Hepatocyte (in vitro differentiated cells): ENCODE measurements at regions not wholly inside any gene's neighbourhood (a gene's known extent, or its start where the extent isn't known, plus 50 kb on each side); places are given as distances from the start of the nearest gene placed in this dataset.

ENCODE experiments used
- DNase-seq: peaks from one replicate; pipeline ENCODE4 v3.0.0-alpha.2; 2016; ENCODE audit warnings: low spot score
- H2AFZ ChIP-seq: fragments of 200-600 bp; sonication (generic); 2 replicates; pipeline ENCODE4 v1.6.0; 2016; ENCODE audit warnings: antibody characterized with exemption, mild to moderate bottlenecking
- H3K27ac ChIP-seq: fragments of 200-600 bp; sonication (generic); 2 replicates; pipeline ENCODE4 v1.5.1; 2016; ENCODE audit warnings: mild to moderate bottlenecking
- H3K27me3 ChIP-seq: fragments of 200-600 bp; sonication (generic); 2 replicates; pipeline ENCODE4 v1.6.1; 2016
- H3K36me3 ChIP-seq: fragments of 200-600 bp; sonication (generic); replicated peaks from 2 replicates; pipeline ENCODE4 v1.5.1; 2016; ENCODE audit warnings: low read depth; ENCODE audit not compliant: insufficient read depth
- H3K4me1 ChIP-seq: fragments of 200-600 bp; sonication (generic); 2 replicates; pipeline ENCODE4 v1.5.1; 2016; ENCODE audit warnings: mild to moderate bottlenecking, moderate library complexity; ENCODE audit not compliant: insufficient read depth
- H3K4me2 ChIP-seq: fragments of 200-600 bp; sonication (generic); 2 replicates; pipeline ENCODE4 v1.6.0; 2016
- H3K4me3 ChIP-seq: fragments of 200-600 bp; sonication (generic); 2 replicates; pipeline ENCODE4 v1.5.1; 2016; ENCODE audit warnings: mild to moderate bottlenecking
- H3K79me2 ChIP-seq: fragments of 200-600 bp; sonication (generic); 2 replicates; pipeline ENCODE4 v1.6.0; 2017; ENCODE audit warnings: mild to moderate bottlenecking
- H3K9me2 ChIP-seq: fragments of 200-600 bp; sonication (generic); replicated peaks from 2 replicates; pipeline ENCODE4 v1.6.0; 2017; ENCODE audit warnings: mild to moderate bottlenecking; ENCODE audit not compliant: insufficient read depth
- H3K9me3 ChIP-seq: fragments of 200-600 bp; sonication (generic); 2 replicates; pipeline ENCODE4 v1.5.1; 2016; ENCODE audit warnings: low read depth, mild to moderate bottlenecking
- H4K20me1 ChIP-seq: fragments of 200-600 bp; sonication (generic); 2 replicates; pipeline ENCODE4 v1.6.0; 2016; ENCODE audit warnings: mild to moderate bottlenecking; ENCODE audit not compliant: insufficient read depth, poor library complexity, severe bottlenecking
- EZH2 ChIP-seq: fragments of 200-600 bp; sonication (generic); IDR thresholded peaks from 2 replicates; pipeline ENCODE4 v1.6.1; 2016; ENCODE audit warnings: antibody characterized with exemption, mild to moderate bottlenecking, borderline replicate concordance
- EZH2phosphoT487 ChIP-seq: fragments of 200-600 bp; sonication (generic); IDR thresholded peaks from one replicate; pipeline ENCODE4 v1.6.1; 2018; ENCODE audit warnings: antibody characterized with exemption, mild to moderate bottlenecking, low read depth, moderate library complexity; ENCODE audit not compliant: unreplicated experiment, severe bottlenecking
- WGBS: methylation state at CpG from one replicate; pipeline ENCODE4 v1.1.6; 2016; ENCODE audit warnings: low lambda C conversion rate; ENCODE audit errors: missing lambda C conversion rate; 5-methylcytosine and 5-hydroxymethylcytosine counted together
- TF ChIP-seq, protein P1 (sequence below): fragments of 200-600 bp; sonication (generic); IDR thresholded peaks from 2 replicates; pipeline ENCODE4 v1.5.1; 2016; ENCODE audit warnings: antibody characterized with exemption, mild to moderate bottlenecking; ENCODE audit not compliant: poor library complexity

GRCh38 chr13:111468037-111468959, 147.9 kb downstream of the TEX29 start:
- no peak overlapping the region for H2AFZ ChIP-seq
- no peak for DNase-seq
- no peak overlapping the region for H3K4me2 ChIP-seq
- H3K27ac ChIP-seq, result no peak overlapping the region
- no peaks in the 10 kb centered on the region for H3K9me2 ChIP-seq
- WGBS, result 89% methylated on average over 22 of the region's 23 CpGs
- no peaks in the 10 kb centered on the region for H3K79me2 ChIP-seq
- no peaks in the 10 kb centered on the region for H4K20me1 ChIP-seq
- H3K27me3 ChIP-seq, result peaks cover 10% of the 10 kb centered on the region
- TF ChIP-seq, protein P1, sequence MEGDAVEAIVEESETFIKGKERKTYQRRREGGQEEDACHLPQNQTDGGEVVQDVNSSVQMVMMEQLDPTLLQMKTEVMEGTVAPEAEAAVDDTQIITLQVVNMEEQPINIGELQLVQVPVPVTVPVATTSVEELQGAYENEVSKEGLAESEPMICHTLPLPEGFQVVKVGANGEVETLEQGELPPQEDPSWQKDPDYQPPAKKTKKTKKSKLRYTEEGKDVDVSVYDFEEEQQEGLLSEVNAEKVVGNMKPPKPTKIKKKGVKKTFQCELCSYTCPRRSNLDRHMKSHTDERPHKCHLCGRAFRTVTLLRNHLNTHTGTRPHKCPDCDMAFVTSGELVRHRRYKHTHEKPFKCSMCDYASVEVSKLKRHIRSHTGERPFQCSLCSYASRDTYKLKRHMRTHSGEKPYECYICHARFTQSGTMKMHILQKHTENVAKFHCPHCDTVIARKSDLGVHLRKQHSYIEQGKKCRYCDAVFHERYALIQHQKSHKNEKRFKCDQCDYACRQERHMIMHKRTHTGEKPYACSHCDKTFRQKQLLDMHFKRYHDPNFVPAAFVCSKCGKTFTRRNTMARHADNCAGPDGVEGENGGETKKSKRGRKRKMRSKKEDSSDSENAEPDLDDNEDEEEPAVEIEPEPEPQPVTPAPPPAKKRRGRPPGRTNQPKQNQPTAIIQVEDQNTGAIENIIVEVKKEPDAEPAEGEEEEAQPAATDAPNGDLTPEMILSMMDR, result no peak
- no peak for TF ChIP-seq EZH2
- TF ChIP-seq EZH2phosphoT487, result no peak
- no peaks in the 10 kb centered on the region for H3K36me3 ChIP-seq
- H3K4me1 ChIP-seq, result no peaks in the 10 kb centered on the region
- no peak overlapping the region for H3K4me3 ChIP-seq
- H3K9me3 ChIP-seq, result no peaks in the 10 kb centered on the region

DNA sequence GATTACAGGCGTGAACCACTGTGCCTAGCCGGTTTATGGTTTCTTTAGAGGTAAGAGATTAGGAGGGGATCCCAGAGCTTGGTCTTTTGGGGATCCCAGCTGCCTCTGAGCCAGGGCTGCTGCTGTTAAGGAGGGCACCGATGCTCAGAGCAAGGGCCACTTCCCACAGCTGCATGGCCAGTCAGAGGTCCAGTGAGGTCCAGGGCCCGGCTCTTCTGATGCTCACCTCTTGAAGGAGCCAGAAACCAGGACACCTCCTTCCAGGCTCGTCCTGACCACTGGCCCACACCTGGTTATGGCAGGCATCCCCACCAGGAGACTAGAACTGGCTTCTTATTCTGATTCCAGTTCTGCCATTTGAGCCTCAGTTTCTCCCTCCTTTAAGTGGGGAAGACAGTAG, 149.0 kb downstream of the TEX29 start:
- TF ChIP-seq EZH2, result no peak
- TF ChIP-seq, protein P1, result no peak
- TF ChIP-seq EZH2phosphoT487, result no peak
- Histone ChIP-seq H3K27ac (no peak overlapping the region), H3K4me1 (no peaks in the 10 kb centered on the region), H3K4me3 (no peak overlapping the region), H3K4me2 (no peak overlapping the region), H3K79me2 (no peaks in the 10 kb centered on the region), H3K9me3 (no peaks in the 10 kb centered on the region), H3K27me3 (peaks cover under 1% of the 10 kb centered on the region), H4K20me1 (no peaks in the 10 kb centered on the region), H2AFZ (no peak overlapping the region), H3K9me2 (no peaks in the 10 kb centered on the region), H3K36me3 (no peaks in the 10 kb centered on the region)
- 83% methylated on average over 5 of the region's 5 CpGs for WGBS
- no peak for DNase-seq

DNA sequence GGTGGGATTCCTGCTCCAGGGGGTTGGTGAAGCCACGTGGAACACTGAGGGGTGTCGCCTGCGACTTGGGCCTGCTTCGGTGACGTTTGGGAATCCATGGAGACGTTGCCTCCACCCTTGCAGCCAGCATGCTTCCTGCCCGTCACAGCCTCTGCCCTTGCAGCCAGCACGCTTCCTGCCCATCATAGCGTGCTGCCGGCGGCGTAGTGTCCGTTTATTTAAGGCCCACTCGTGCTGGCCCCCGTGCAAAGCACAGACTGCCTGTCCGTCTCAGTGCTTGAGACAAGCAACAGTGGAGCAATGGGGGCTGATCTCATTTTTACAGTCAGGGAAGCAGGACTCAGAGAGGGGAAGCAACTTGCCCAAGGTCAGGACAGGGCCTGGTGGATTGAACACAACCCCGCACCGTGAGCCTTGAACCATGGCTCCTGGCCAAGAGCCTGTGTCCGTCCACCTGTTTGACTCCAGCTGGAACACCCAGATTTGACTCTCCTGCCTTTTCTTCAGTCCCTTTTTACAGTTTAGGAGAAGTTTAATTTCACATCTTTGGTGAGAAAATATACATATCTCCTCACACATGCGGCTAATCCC, 149.6 kb downstream of the TEX29 start:
- no peaks in the 10 kb centered on the region for H4K20me1 ChIP-seq
- no peaks in the 10 kb centered on the region for H3K79me2 ChIP-seq
- DNase-seq, result no peak
- TF ChIP-seq, protein P1, result no peak
- no peak for TF ChIP-seq EZH2phosphoT487
- no peak for TF ChIP-seq EZH2
- no peaks in the 10 kb centered on the region for H3K9me3 ChIP-seq
- no peak overlapping the region for H3K27ac ChIP-seq
- no peaks in the 10 kb centered on the region for H3K36me3 ChIP-seq
- H3K9me2 ChIP-seq, result no peaks in the 10 kb centered on the region
- H2AFZ ChIP-seq, result no peak overlapping the region
- H3K4me1 ChIP-seq, result no peaks in the 10 kb centered on the region
- H3K27me3 ChIP-seq, result no peaks in the 10 kb centered on the region
- H3K4me2 ChIP-seq, result no peak overlapping the region
- WGBS, result 92% methylated on average over 20 of the region's 20 CpGs
- no peak overlapping the region for H3K4me3 ChIP-seq
